HG02763 (cell line): ENCODE measurements at regions not wholly inside any gene's neighbourhood (a gene's known extent, or its start where the extent isn't known, plus 50 kb on each side); places are given as distances from the start of the nearest gene placed in this dataset.
"Not testable (repeated sequence)": the region's sequence is repeated elsewhere in the genome, so short reads cannot be mapped to it uniquely, and the experiment has no call there.

Source experiments
- ATAC-seq: cut with Tn5 transposase; IDR thresholded peaks from one replicate; pipeline ENCODE4 v1.9.1; 2021; ENCODE audit warnings: mild to moderate bottlenecking, moderate library complexity; ENCODE audit not compliant: unreplicated experiment

- no peak for ATAC-seq
Observed at GRCh38 chr3:168977716-168978374, 685.7 kb downstream of the MECOM start.

GRCh38 chr3:168976969-168977368, 686.5 kb downstream of the MECOM start:
- no peak for ATAC-seq

GRCh38 chr3:168975576-168975975, 687.9 kb downstream of the MECOM start:
- no peak for ATAC-seq

- ATAC-seq = no peak
Observed at GRCh38 chr3:168974617-168975403, 688.7 kb downstream of the MECOM start.

GRCh38 chr3:168973897-168974296, 689.6 kb downstream of the MECOM start:
- no peak for ATAC-seq

GRCh38 chr3:168973206-168973605, 690.3 kb downstream of the MECOM start:
- ATAC-seq = no peak

- no peak for ATAC-seq
Observed at GRCh38 chr3:168968609-168969008, 694.9 kb downstream of the MECOM start.

- ATAC-seq = no peak
Observed at GRCh38 chr3:168964736-168965135, 698.8 kb downstream of the MECOM start.

GRCh38 chr3:168961271-168961670, 702.2 kb downstream of the MECOM start:
- no peak for ATAC-seq

GRCh38 chr3:168959731-168960130, 703.8 kb downstream of the MECOM start:
- no peak for ATAC-seq

GRCh38 chr3:168958466-168958865, 705.0 kb downstream of the MECOM start:
- ATAC-seq = no peak

GRCh38 chr3:168956076-168956475, 707.4 kb downstream of the MECOM start:
- ATAC-seq = no peak

- no peak for ATAC-seq
Observed at GRCh38 chr3:168952551-168952950, 711.0 kb downstream of the MECOM start.

GRCh38 chr3:168951884-168952283, 711.6 kb downstream of the MECOM start:
- ATAC-seq = no peak

- ATAC-seq = no peak
Observed at GRCh38 chr3:168951368-168951767, 712.1 kb downstream of the MECOM start.

- no peak for ATAC-seq
Observed at GRCh38 chr3:168950622-168951021, 712.9 kb downstream of the MECOM start.

GRCh38 chr3:168939651-168940238, 723.8 kb downstream of the MECOM start:
- no peak for ATAC-seq

- ATAC-seq = no peak
Observed at GRCh38 chr3:168933614-168934013, 729.9 kb downstream of the MECOM start.

GRCh38 chr3:168929997-168930396, 733.5 kb downstream of the MECOM start:
- not testable (repeated sequence) for ATAC-seq

GRCh38 chr3:168926426-168926825, 737.1 kb downstream of the MECOM start:
- no peak for ATAC-seq

- no peak for ATAC-seq
Observed at GRCh38 chr3:168925568-168925967, 737.9 kb downstream of the MECOM start.

- no peak for ATAC-seq
Observed at GRCh38 chr3:168914662-168915061, 748.9 kb downstream of the MECOM start.
